ENCODE measurements at regions not wholly inside any gene's neighbourhood (a gene's known extent, or its start where the extent isn't known, plus 50 kb on each side); places are given as distances from the start of the nearest gene placed in this dataset.

DNA sequence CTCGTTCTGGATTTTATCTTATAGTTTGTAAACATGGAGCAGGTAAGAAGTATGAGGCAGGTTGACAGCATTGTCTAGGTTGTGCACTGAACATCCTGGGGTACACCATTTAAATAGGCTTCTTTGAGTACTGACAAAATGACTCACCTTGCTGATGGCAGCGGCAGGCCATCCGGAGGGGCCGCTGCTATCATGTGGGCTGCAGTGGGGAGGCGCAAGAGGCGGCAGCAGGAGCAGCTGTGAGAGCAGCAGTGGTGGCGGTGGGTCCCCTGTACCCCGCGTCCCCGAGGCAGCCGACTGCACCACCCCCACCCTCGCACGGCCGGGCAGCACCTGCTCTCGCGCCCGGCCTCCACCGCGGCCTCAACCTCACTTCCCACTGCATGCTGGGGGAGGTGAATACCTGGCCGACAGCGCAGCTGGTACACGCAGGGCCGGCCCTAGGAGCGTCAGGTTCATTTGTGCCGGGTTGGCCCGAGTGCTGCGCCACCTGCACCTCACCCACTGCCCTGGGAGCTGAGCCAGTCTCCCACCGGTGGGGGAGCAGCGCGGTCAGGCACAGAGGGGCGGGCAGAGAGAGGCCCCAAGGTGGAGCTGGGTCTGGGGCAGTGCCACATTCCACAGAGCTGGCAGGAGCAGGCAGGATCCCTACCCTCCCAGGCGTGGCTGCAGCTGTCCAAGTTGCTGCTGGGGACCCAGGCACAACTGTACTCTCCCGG lies 154.5 kb upstream of the RBMS1 start:
- no peak for TF ChIP-seq POLR2A (IDR thresholded peaks at IDR 0.05)
- TF ChIP-seq, protein P1, sequence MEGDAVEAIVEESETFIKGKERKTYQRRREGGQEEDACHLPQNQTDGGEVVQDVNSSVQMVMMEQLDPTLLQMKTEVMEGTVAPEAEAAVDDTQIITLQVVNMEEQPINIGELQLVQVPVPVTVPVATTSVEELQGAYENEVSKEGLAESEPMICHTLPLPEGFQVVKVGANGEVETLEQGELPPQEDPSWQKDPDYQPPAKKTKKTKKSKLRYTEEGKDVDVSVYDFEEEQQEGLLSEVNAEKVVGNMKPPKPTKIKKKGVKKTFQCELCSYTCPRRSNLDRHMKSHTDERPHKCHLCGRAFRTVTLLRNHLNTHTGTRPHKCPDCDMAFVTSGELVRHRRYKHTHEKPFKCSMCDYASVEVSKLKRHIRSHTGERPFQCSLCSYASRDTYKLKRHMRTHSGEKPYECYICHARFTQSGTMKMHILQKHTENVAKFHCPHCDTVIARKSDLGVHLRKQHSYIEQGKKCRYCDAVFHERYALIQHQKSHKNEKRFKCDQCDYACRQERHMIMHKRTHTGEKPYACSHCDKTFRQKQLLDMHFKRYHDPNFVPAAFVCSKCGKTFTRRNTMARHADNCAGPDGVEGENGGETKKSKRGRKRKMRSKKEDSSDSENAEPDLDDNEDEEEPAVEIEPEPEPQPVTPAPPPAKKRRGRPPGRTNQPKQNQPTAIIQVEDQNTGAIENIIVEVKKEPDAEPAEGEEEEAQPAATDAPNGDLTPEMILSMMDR (IDR thresholded peaks at IDR 0.05 in 8 of 11, conservative IDR thresholded peaks at IDR 0.05 in 3 of 11): no peak
- TF ChIP-seq POLR2AphosphoS5 (IDR thresholded peaks at IDR 0.05): no peak
